Neural progenitor cell (in vitro differentiated cells): ENCODE measurements at regions not wholly inside any gene's neighbourhood (a gene's known extent, or its start where the extent isn't known, plus 50 kb on each side); places are given as distances from the start of the nearest gene placed in this dataset.
"Not testable (repeated sequence)": the region's sequence is repeated elsewhere in the genome, so short reads cannot be mapped to it uniquely, and the experiment has no call there.

Experiments used
- DNase-seq: peaks from one replicate; pipeline ENCODE4 v3.0.0-alpha.2; 2016; ENCODE audit warnings: low spot score
- H2AFZ ChIP-seq: fragments of 200-600 bp; sonication (generic); replicated peaks from 2 replicates; pipeline ENCODE4 v1.6.1; 2016; ENCODE audit warnings: antibody characterized with exemption
- H3F3A ChIP-seq: fragments of 200-600 bp; sonication (generic); 2 replicates; pipeline ENCODE4 v1.6.1; 2016; ENCODE audit warnings: antibody characterized with exemption, low read depth
- H3K27ac ChIP-seq: fragments of 200-600 bp; sonication (generic); 2 replicates; pipeline ENCODE4 v1.5.1; 2016; ENCODE audit warnings: mild to moderate bottlenecking
- H3K27me3 ChIP-seq: fragments of 200-600 bp; sonication (generic); 2 replicates; pipeline ENCODE4 v1.6.1; 2016; ENCODE audit warnings: mild to moderate bottlenecking, moderate library complexity
- H3K36me3 ChIP-seq: fragments of 200-600 bp; sonication (generic); 2 replicates; pipeline ENCODE4 v1.5.1; 2016
- H3K4me1 ChIP-seq: fragments of 200-600 bp; sonication (generic); 2 replicates; pipeline ENCODE4 v1.6.1; 2016; ENCODE audit warnings: mixed run types
- H3K4me2 ChIP-seq: fragments of 200-600 bp; sonication (generic); 2 replicates; pipeline ENCODE4 v1.6.1; 2016
- H3K4me3 ChIP-seq: fragments of 200-600 bp; sonication (generic); 2 replicates; pipeline ENCODE4 v1.5.1; 2016
- H3K79me2 ChIP-seq: fragments of 200-600 bp; sonication (generic); 2 replicates; pipeline ENCODE4 v1.6.1; 2016; ENCODE audit warnings: low read depth
- H3K9ac ChIP-seq: fragments of 200-600 bp; sonication (generic); 2 replicates; pipeline ENCODE4 v1.6.1; 2016
- H3K9me3 ChIP-seq: fragments of 200-600 bp; sonication (generic); 2 replicates; pipeline ENCODE4 v1.5.1; 2016; ENCODE audit warnings: low read depth
- H4K20me1 ChIP-seq: fragments of 200-600 bp; sonication (generic); 2 replicates; pipeline ENCODE4 v1.6.1; 2016; ENCODE audit warnings: low read depth
- H3K27ac Mint-ChIP-seq: 3 replicates; pipeline ENCODE4 v1.8.0; 2021; ENCODE audit warnings: mixed read lengths
- H3K27me3 Mint-ChIP-seq: 2 replicates; pipeline ENCODE4 v1.8.0; 2022; ENCODE audit warnings: low read depth, mild to moderate bottlenecking, inconsistent platforms, moderate library complexity, mixed read lengths; ENCODE audit not compliant: insufficient read depth
- H3K36me3 Mint-ChIP-seq: 3 replicates; pipeline ENCODE4 v1.8.0; 2021; ENCODE audit warnings: mixed read lengths
- H3K4me1 Mint-ChIP-seq: 3 replicates; pipeline ENCODE4 v1.8.0; 2021; ENCODE audit warnings: mixed read lengths
- H3K4me3 Mint-ChIP-seq: 3 replicates; pipeline ENCODE4 v1.8.0; 2021; ENCODE audit warnings: mild to moderate bottlenecking, moderate library complexity, mixed read lengths
- H3K9me3 Mint-ChIP-seq: 3 replicates; pipeline ENCODE4 v1.8.0; 2020; ENCODE audit warnings: mixed read lengths
- CTCF ChIP-seq: fragments of 200-600 bp; sonication (generic); IDR thresholded peaks from 2 replicates; pipeline ENCODE4 v1.5.1; 2017; ENCODE audit warnings: antibody characterized with exemption, mild to moderate bottlenecking
- EZH2 ChIP-seq: fragments of 200-600 bp; sonication (generic); IDR thresholded peaks from 2 replicates; pipeline ENCODE4 v1.6.1; 2017; ENCODE audit warnings: antibody characterized with exemption, mild to moderate bottlenecking, moderate library complexity
- EZH2phosphoT487 ChIP-seq: fragments of 200-600 bp; sonication (generic); IDR thresholded peaks from 2 replicates; pipeline ENCODE4 v1.6.1; 2017; ENCODE audit warnings: antibody characterized with exemption

DNA sequence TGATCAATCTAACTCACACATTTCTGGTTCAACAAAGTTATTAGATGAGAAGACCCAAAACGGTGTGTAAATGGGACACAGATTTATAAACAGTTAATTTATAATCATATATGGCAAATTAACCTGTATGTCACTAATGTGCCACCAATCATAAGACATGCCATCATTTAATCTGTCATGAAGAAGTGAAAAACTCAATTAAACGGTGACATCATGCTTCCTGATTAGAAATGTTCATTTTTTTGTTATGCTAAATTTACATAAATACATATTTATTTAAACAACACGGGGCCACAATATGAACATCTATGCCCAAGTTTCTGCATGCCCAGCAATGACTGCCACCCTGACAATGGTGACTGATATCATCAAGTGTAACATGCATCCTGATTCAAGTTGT is 164.1 kb upstream of the EEA1 start:
- Histone ChIP-seq H3F3A (no peaks in the 10 kb centered on the region), H3K4me1 (no peaks in the 10 kb centered on the region), H3K9me3 (no peaks in the 10 kb centered on the region), H3K4me2 (no peak overlapping the region), H3K36me3 (no peaks in the 10 kb centered on the region), H3K27me3 (no peaks in the 10 kb centered on the region), H2AFZ (no peak overlapping the region), H3K4me3 (no peak overlapping the region), H4K20me1 (no peaks in the 10 kb centered on the region), H3K79me2 (no peaks in the 10 kb centered on the region), H3K27ac (no peak overlapping the region), H3K9ac (no peak overlapping the region)
- Mint-ChIP-seq H3K4me1 (peaks cover 4% of the 10 kb centered on the region), H3K36me3 (no peaks in the 10 kb centered on the region), H3K9me3 (no peaks in the 10 kb centered on the region), H3K27ac (no peak overlapping the region), H3K4me3 (no peak overlapping the region), H3K27me3 (no peaks in the 10 kb centered on the region)
- no peak for DNase-seq
- TF ChIP-seq CTCF (no peak), EZH2phosphoT487 (no peak), EZH2 (no peak)

- H3K9ac ChIP-seq = not testable (repeated sequence)
Measured at GRCh38 chr12:93094222-93094621, 165.1 kb upstream of the EEA1 start.

DNA sequence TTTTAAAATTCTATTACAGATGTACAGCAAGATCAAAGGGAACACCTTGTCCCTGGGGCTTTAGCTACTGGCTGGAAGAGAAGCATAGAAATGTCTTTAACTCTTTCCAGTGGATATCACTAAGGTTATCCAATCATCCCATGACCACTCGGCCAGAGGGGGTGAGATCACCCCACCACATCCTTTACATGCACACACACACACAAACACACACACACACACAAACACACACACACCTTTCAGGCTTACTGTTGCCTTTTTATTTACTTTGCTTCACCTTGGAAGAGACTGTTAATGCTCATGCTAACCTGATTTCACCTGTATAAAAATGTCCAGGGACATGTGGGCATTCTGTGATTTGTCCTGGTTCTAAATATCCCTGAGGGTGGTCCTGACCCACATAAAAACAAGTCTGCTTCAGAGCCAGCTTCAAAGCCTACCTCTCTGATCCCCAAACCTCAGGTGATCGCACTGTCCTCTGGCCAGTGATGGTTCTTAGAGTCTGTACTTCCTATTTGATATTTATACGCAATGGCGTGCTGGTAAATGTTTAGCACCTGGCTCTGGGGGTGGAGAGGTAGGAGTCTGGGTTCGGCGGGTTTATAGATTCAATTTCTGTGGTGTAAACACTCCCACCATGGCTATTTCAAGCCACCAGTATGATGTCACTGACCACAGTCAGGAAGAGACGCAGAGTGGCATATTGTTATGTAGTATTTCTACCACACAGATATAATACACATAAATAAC is 166.1 kb upstream of the EEA1 start:
- H3K27ac Mint-ChIP-seq = no peak overlapping the region

More at GRCh38 chr12:93094222-93094621, 165.1 kb upstream of the EEA1 start:
- DNase-seq, H3K27me3 ChIP-seq, H3F3A ChIP-seq, H3K36me3 ChIP-seq, H3K4me3 Mint-ChIP-seq, H3K4me3 ChIP-seq, H3K4me1 ChIP-seq, H3K9me3 ChIP-seq, H3K36me3 Mint-ChIP-seq, H3K4me2 ChIP-seq, H3K27ac ChIP-seq, H2AFZ ChIP-seq, H3K27me3 Mint-ChIP-seq, H3K79me2 ChIP-seq, H3K27ac Mint-ChIP-seq, H4K20me1 ChIP-seq, H3K9me3 Mint-ChIP-seq, H3K4me1 Mint-ChIP-seq: not testable (repeated sequence)

More for the DNA sequence above, 166.1 kb upstream of the EEA1 start:
- H3K4me1 Mint-ChIP-seq = peaks cover 2% of the 10 kb centered on the region
- H3F3A ChIP-seq = no peaks in the 10 kb centered on the region
- H3K36me3 ChIP-seq = no peaks in the 10 kb centered on the region
- no peaks in the 10 kb centered on the region for H3K36me3 Mint-ChIP-seq
- H4K20me1 ChIP-seq = no peaks in the 10 kb centered on the region
- H3K9me3 Mint-ChIP-seq = no peaks in the 10 kb centered on the region
- no peak overlapping the region for H3K4me2 ChIP-seq
- no peaks in the 10 kb centered on the region for H3K9me3 ChIP-seq
- no peak overlapping the region for H3K27ac ChIP-seq
- H3K4me3 ChIP-seq = no peak overlapping the region
- no peaks in the 10 kb centered on the region for H3K27me3 Mint-ChIP-seq
- no peak for DNase-seq
- no peaks in the 10 kb centered on the region for H3K4me1 ChIP-seq
- TF ChIP-seq EZH2 = no peak
- no peak for TF ChIP-seq EZH2phosphoT487
- TF ChIP-seq CTCF = no peak
- no peaks in the 10 kb centered on the region for H3K79me2 ChIP-seq
- no peaks in the 10 kb centered on the region for H3K27me3 ChIP-seq
- no peak overlapping the region for H3K4me3 Mint-ChIP-seq
- no peak overlapping the region for H2AFZ ChIP-seq
- no peak overlapping the region for H3K9ac ChIP-seq
